HEK293 (cell line): ENCODE measurements at regions not wholly inside any gene's neighbourhood (a gene's known extent, or its start where the extent isn't known, plus 50 kb on each side); places are given as distances from the start of the nearest gene placed in this dataset.

Experiments used
- KLF1 ChIP-seq: fragments of 450-650 bp; formaldehyde crosslinking; IDR thresholded peaks from 2 replicates; pipeline ENCODE4 v1.5.1; 2016; ENCODE audit warnings: missing biosample characterization, missing genetic modification characterization
- ZBTB1 ChIP-seq: fragments of 450-650 bp; formaldehyde crosslinking; IDR thresholded peaks from 2 replicates; pipeline ENCODE4 v1.5.1; 2016; ENCODE audit warnings: missing biosample characterization, missing genetic modification characterization
- ZEB2 ChIP-seq: fragments of 450-650 bp; formaldehyde crosslinking; IDR thresholded peaks from 2 replicates; pipeline ENCODE4 v1.5.1; 2016; ENCODE audit warnings: missing biosample characterization, missing genetic modification characterization
- ZNF121 ChIP-seq: fragments of 450-650 bp; formaldehyde crosslinking; IDR thresholded peaks from 2 replicates; pipeline ENCODE4 v1.5.1; 2016; ENCODE audit warnings: missing biosample characterization, missing genetic modification characterization
- ZNF391 ChIP-seq: fragments of 450-650 bp; formaldehyde crosslinking; IDR thresholded peaks from 2 replicates; pipeline ENCODE4 v1.5.1; 2016; ENCODE audit warnings: low read depth, missing biosample characterization, missing genetic modification characterization, borderline replicate concordance
- ZNF561 ChIP-seq: fragments of 450-650 bp; IDR thresholded peaks from 2 replicates; pipeline ENCODE4 v1.5.1; 2018; ENCODE audit warnings: missing biosample characterization, missing genetic modification characterization, borderline replicate concordance
- ZNF610 ChIP-seq: fragments of 450-650 bp; formaldehyde crosslinking; IDR thresholded peaks from 2 replicates; pipeline ENCODE4 v1.5.1; 2016; ENCODE audit warnings: missing biosample characterization, missing genetic modification characterization, borderline replicate concordance
- TF ChIP-seq, protein P1 (sequence below): fragments of 450-650 bp; formaldehyde crosslinking; IDR thresholded peaks from 2 replicates; pipeline ENCODE4 v1.5.1; 2016; ENCODE audit warnings: missing biosample characterization, missing genetic modification characterization, low read depth
- TF ChIP-seq, protein P2 (sequence below): fragments of 450-650 bp; formaldehyde crosslinking; IDR thresholded peaks from 2 replicates; pipeline ENCODE4 v1.5.1; 2016; ENCODE audit warnings: missing biosample characterization, missing genetic modification characterization
- TF ChIP-seq, protein P3 (sequence below): fragments of 450-650 bp; formaldehyde crosslinking; conservative IDR thresholded peaks from 2 replicates; pipeline ENCODE4 v1.5.1; 2016; ENCODE audit warnings: low read depth, missing biosample characterization, missing genetic modification characterization
- TF ChIP-seq, protein P4 (sequence below): fragments of 450-650 bp; formaldehyde crosslinking; IDR thresholded peaks from 2 replicates; pipeline ENCODE4 v1.5.1; 2016; ENCODE audit warnings: missing biosample characterization, missing genetic modification characterization
- TF ChIP-seq, protein P5 (sequence below): sonication (generic); formaldehyde crosslinking; IDR thresholded peaks from 2 replicates; pipeline ENCODE4 v1.8.1; 2022; ENCODE audit warnings: mild to moderate bottlenecking, moderate library complexity, missing genetic modification reagents

DNA sequence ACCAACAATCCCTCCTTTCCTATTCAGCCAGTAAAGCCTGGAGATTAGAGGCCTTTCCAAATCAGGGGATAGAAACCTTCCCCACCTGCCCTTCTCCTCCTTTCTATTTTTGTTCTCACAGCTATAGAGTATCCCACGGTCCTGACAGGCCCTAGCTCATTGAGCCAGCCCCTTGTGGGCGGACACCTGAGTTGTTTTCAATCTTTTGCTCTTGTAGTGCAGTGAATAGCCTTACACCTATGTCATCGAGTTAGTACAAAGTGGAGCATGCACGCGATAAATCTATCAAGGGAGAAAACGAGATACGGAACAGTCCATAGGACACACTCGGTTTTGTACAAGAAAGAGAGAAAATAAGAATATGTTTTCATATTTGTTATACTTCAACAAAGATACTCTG is 77.2 kb downstream of the TSPAN17 start:
- TF ChIP-seq, protein P1, sequence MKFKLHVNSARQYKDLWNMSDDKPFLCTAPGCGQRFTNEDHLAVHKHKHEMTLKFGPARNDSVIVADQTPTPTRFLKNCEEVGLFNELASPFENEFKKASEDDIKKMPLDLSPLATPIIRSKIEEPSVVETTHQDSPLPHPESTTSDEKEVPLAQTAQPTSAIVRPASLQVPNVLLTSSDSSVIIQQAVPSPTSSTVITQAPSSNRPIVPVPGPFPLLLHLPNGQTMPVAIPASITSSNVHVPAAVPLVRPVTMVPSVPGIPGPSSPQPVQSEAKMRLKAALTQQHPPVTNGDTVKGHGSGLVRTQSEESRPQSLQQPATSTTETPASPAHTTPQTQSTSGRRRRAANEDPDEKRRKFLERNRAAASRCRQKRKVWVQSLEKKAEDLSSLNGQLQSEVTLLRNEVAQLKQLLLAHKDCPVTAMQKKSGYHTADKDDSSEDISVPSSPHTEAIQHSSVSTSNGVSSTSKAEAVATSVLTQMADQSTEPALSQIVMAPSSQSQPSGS (tag by site-specific recombination) = no peak
- TF ChIP-seq ZNF121 (no peak), ZEB2 (no peak), ZNF391 (tag by site-specific recombination) (no peak), ZNF561 (tag by site-specific recombination) (no peak), KLF1 (tag by site-specific recombination) (no peak), ZNF610 (tag by site-specific recombination) (no peak), ZBTB1 (tag by site-specific recombination) (no peak)
- TF ChIP-seq, protein P2, sequence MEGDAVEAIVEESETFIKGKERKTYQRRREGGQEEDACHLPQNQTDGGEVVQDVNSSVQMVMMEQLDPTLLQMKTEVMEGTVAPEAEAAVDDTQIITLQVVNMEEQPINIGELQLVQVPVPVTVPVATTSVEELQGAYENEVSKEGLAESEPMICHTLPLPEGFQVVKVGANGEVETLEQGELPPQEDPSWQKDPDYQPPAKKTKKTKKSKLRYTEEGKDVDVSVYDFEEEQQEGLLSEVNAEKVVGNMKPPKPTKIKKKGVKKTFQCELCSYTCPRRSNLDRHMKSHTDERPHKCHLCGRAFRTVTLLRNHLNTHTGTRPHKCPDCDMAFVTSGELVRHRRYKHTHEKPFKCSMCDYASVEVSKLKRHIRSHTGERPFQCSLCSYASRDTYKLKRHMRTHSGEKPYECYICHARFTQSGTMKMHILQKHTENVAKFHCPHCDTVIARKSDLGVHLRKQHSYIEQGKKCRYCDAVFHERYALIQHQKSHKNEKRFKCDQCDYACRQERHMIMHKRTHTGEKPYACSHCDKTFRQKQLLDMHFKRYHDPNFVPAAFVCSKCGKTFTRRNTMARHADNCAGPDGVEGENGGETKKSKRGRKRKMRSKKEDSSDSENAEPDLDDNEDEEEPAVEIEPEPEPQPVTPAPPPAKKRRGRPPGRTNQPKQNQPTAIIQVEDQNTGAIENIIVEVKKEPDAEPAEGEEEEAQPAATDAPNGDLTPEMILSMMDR = no peak
- TF ChIP-seq, protein P3, sequence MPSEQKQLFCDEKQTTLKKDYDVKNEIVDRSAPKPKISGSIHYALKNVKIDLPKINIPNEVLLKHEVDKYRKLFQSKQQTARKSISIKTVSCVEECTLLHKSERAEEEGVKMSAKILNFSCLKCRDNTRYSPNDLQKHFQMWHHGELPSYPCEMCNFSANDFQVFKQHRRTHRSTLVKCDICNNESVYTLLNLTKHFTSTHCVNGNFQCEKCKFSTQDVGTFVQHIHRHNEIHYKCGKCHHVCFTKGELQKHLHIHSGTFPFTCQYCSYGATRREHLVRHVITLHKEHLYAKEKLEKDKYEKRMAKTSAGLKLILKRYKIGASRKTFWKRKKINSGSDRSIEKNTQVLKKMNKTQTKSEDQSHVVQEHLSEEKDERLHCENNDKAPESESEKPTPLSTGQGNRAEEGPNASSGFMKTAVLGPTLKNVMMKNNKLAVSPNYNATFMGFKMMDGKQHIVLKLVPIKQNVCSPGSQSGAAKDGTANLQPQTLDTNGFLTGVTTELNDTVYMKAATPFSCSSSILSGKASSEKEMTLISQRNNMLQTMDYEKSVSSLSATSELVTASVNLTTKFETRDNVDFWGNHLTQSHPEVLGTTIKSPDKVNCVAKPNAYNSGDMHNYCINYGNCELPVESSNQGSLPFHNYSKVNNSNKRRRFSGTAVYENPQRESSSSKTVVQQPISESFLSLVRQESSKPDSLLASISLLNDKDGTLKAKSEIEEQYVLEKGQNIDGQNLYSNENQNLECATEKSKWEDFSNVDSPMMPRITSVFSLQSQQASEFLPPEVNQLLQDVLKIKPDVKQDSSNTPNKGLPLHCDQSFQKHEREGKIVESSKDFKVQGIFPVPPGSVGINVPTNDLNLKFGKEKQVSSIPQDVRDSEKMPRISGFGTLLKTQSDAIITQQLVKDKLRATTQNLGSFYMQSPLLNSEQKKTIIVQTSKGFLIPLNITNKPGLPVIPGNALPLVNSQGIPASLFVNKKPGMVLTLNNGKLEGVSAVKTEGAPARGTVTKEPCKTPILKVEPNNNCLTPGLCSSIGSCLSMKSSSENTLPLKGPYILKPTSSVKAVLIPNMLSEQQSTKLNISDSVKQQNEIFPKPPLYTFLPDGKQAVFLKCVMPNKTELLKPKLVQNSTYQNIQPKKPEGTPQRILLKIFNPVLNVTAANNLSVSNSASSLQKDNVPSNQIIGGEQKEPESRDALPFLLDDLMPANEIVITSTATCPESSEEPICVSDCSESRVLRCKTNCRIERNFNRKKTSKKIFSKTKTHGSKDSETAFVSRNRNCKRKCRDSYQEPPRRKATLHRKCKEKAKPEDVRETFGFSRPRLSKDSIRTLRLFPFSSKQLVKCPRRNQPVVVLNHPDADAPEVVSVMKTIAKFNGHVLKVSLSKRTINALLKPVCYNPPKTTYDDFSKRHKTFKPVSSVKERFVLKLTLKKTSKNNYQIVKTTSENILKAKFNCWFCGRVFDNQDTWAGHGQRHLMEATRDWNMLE (tag by site-specific recombination) = no peak
- TF ChIP-seq, protein P4, sequence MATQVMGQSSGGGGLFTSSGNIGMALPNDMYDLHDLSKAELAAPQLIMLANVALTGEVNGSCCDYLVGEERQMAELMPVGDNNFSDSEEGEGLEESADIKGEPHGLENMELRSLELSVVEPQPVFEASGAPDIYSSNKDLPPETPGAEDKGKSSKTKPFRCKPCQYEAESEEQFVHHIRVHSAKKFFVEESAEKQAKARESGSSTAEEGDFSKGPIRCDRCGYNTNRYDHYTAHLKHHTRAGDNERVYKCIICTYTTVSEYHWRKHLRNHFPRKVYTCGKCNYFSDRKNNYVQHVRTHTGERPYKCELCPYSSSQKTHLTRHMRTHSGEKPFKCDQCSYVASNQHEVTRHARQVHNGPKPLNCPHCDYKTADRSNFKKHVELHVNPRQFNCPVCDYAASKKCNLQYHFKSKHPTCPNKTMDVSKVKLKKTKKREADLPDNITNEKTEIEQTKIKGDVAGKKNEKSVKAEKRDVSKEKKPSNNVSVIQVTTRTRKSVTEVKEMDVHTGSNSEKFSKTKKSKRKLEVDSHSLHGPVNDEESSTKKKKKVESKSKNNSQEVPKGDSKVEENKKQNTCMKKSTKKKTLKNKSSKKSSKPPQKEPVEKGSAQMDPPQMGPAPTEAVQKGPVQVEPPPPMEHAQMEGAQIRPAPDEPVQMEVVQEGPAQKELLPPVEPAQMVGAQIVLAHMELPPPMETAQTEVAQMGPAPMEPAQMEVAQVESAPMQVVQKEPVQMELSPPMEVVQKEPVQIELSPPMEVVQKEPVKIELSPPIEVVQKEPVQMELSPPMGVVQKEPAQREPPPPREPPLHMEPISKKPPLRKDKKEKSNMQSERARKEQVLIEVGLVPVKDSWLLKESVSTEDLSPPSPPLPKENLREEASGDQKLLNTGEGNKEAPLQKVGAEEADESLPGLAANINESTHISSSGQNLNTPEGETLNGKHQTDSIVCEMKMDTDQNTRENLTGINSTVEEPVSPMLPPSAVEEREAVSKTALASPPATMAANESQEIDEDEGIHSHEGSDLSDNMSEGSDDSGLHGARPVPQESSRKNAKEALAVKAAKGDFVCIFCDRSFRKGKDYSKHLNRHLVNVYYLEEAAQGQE (tag by site-specific recombination) = no peak
- TF ChIP-seq, protein P5, sequence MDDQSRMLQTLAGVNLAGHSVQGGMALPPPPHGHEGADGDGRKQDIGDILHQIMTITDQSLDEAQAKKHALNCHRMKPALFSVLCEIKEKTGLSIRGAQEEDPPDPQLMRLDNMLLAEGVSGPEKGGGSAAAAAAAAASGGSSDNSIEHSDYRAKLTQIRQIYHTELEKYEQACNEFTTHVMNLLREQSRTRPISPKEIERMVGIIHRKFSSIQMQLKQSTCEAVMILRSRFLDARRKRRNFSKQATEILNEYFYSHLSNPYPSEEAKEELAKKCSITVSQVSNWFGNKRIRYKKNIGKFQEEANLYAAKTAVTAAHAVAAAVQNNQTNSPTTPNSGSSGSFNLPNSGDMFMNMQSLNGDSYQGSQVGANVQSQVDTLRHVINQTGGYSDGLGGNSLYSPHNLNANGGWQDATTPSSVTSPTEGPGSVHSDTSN (CRISPR knock-in tag) = no peak
